HG02840 (cell line): ENCODE measurements at regions not wholly inside any gene's neighbourhood (a gene's known extent, or its start where the extent isn't known, plus 50 kb on each side); places are given as distances from the start of the nearest gene placed in this dataset.

Source experiments
- ATAC-seq: cut with Tn5 transposase; IDR thresholded peaks from one replicate; pipeline ENCODE4 v1.9.1; 2021; ENCODE audit warnings: mild to moderate bottlenecking, moderate library complexity, moderate number of reproducible peaks; ENCODE audit not compliant: unreplicated experiment, low FRiP score

GRCh38 chr9:28528049-28528448 lies 954.8 kb upstream of the C9orf72 start:
- no peak for ATAC-seq

- ATAC-seq: no peak
Measured at GRCh38 chr9:28538132-28538531, 964.9 kb upstream of the C9orf72 start.

- no peak for ATAC-seq
Measured at GRCh38 chr9:28539434-28540070, 966.3 kb upstream of the C9orf72 start.

GRCh38 chr9:28542928-28543327 lies 969.6 kb upstream of the C9orf72 start:
- no peak for ATAC-seq

GRCh38 chr9:28547527-28547926 lies 974.2 kb upstream of the C9orf72 start:
- ATAC-seq: no peak

GRCh38 chr9:28563291-28563934 lies 990.1 kb upstream of the C9orf72 start:
- ATAC-seq: no peak

- no peak for ATAC-seq
Measured at GRCh38 chr9:28583832-28584231, 1010.6 kb upstream of the C9orf72 start.

GRCh38 chr9:28584542-28584941 lies 1011.3 kb upstream of the C9orf72 start:
- no peak for ATAC-seq

GRCh38 chr9:28587052-28587451 lies 1013.8 kb upstream of the C9orf72 start:
- ATAC-seq: no peak

GRCh38 chr9:28598408-28598807 lies 1025.1 kb upstream of the C9orf72 start:
- no peak for ATAC-seq

- ATAC-seq: no peak
Measured at GRCh38 chr9:28600226-28600625, 1026.9 kb upstream of the C9orf72 start.

- no peak for ATAC-seq
Measured at GRCh38 chr9:28607843-28608242, 1034.6 kb upstream of the C9orf72 start.

- no peak for ATAC-seq
Measured at GRCh38 chr9:28610339-28610738, 1037.1 kb upstream of the C9orf72 start.

GRCh38 chr9:28616310-28616709 lies 1043.0 kb upstream of the C9orf72 start:
- ATAC-seq: no peak

GRCh38 chr9:28620011-28620410 lies 1046.7 kb upstream of the C9orf72 start:
- no peak for ATAC-seq

GRCh38 chr9:28620661-28621060 lies 1047.4 kb upstream of the C9orf72 start:
- no peak for ATAC-seq

GRCh38 chr9:28624771-28625170 lies 1051.5 kb upstream of the C9orf72 start:
- ATAC-seq: no peak

- ATAC-seq: no peak
Measured at GRCh38 chr9:28628031-28628430, 1054.8 kb upstream of the C9orf72 start.

GRCh38 chr9:28648723-28649122 lies 1075.4 kb upstream of the C9orf72 start:
- ATAC-seq: no peak

GRCh38 chr9:28650327-28650726 lies 1077.0 kb upstream of the C9orf72 start:
- no peak for ATAC-seq

- no peak for ATAC-seq
Measured at GRCh38 chr9:28651050-28651722, 1077.9 kb upstream of the C9orf72 start.

- no peak for ATAC-seq
Measured at GRCh38 chr9:28653216-28653615, 1079.9 kb upstream of the C9orf72 start.
